SU-DHL-6 (cell line): ENCODE measurements at regions not wholly inside any gene's neighbourhood (a gene's known extent, or its start where the extent isn't known, plus 50 kb on each side); places are given as distances from the start of the nearest gene placed in this dataset.

ENCODE experiments used
- H2AFZ ChIP-seq: fragments of 200-600 bp; sonication (generic); 2 replicates; pipeline ENCODE4 v1.6.1; 2014; ENCODE audit warnings: low read depth, mild to moderate bottlenecking, moderate library complexity, mixed read lengths, antibody characterized with exemption, low read length; ENCODE audit not compliant: severe bottlenecking
- H3F3A ChIP-seq: fragments of 200-600 bp; shearing (Covaris generic); 2 replicates; pipeline ENCODE4 v1.6.0; 2016; ENCODE audit warnings: antibody characterized with exemption, mild to moderate bottlenecking; ENCODE audit not compliant: insufficient read depth
- H3K27ac ChIP-seq: fragments of 200-600 bp; sonication (generic); 2 replicates; pipeline ENCODE4 v1.5.1; 2016; ENCODE audit warnings: low read depth, mild to moderate bottlenecking, low read length, moderate library complexity, mixed read lengths
- H3K27me3 ChIP-seq: fragments of 200-600 bp; sonication (generic), shearing (Covaris generic); 2 replicates; pipeline ENCODE4 v1.6.0; 2014; ENCODE audit warnings: mild to moderate bottlenecking, low read length
- H3K36me3 ChIP-seq: fragments of 200-600 bp; sonication (generic); 2 replicates; pipeline ENCODE4 v1.6.1; 2014; ENCODE audit warnings: mild to moderate bottlenecking, low read length, mixed read lengths
- H3K4me2 ChIP-seq: fragments of 300-600, 200-600 bp; shearing (Covaris generic), sonication (generic); 2 replicates; pipeline ENCODE4 v1.6.0; 2014; ENCODE audit warnings: low read length, low read depth, mild to moderate bottlenecking; ENCODE audit not compliant: poor library complexity, severe bottlenecking
- H3K4me3 ChIP-seq: fragments of 200-600 bp; sonication (generic); 2 replicates; pipeline ENCODE4 v1.5.1; 2014; ENCODE audit warnings: antibody characterized with exemption, low read length, mild to moderate bottlenecking, mixed read lengths; ENCODE audit not compliant: insufficient read depth, poor library complexity, severe bottlenecking
- H3K79me2 ChIP-seq: fragments of 200-600 bp; sonication (generic); 2 replicates; pipeline ENCODE4 v1.6.1; 2014; ENCODE audit warnings: mild to moderate bottlenecking, low read length, moderate library complexity; ENCODE audit not compliant: insufficient read depth
- H3K9ac ChIP-seq: fragments of 200-600 bp; sonication (generic); 2 replicates; pipeline ENCODE4 v1.7.0; 2014; ENCODE audit warnings: mild to moderate bottlenecking, low read length
- H3K9me2 ChIP-seq: fragments of 200-600 bp; sonication (generic); replicated peaks from 2 replicates; pipeline ENCODE4 v1.6.1; 2014; ENCODE audit warnings: low read length; ENCODE audit not compliant: insufficient read depth
- H3K9me3 ChIP-seq: fragments of 200-600 bp; sonication (generic); 2 replicates; pipeline ENCODE4 v1.6.1; 2014; ENCODE audit warnings: low read length, mixed read lengths; ENCODE audit not compliant: insufficient read depth
- H4K20me1 ChIP-seq: fragments of 200-600 bp; sonication (generic); 2 replicates; pipeline ENCODE4 v1.6.1; 2014; ENCODE audit warnings: low read depth, mild to moderate bottlenecking, antibody characterized with exemption, low read length, moderate library complexity, mixed read lengths
- CTCF ChIP-seq: fragments of 200-600 bp; sonication (generic); IDR thresholded peaks from one replicate; pipeline ENCODE4 v1.5.1; 2017; ENCODE audit warnings: antibody characterized with exemption, mild to moderate bottlenecking, low read length, moderate library complexity; ENCODE audit not compliant: insufficient read depth, poor library complexity, severe bottlenecking
- EZH2phosphoT487 ChIP-seq: fragments of 200-600 bp; sonication (generic), shearing (Covaris generic); conservative IDR thresholded peaks from 2 replicates; pipeline ENCODE4 v1.6.1; 2018; ENCODE audit warnings: mild to moderate bottlenecking, antibody characterized with exemption, low read length, moderate library complexity, mixed read lengths

- no peaks in the 10 kb centered on the region for H3K9me3 ChIP-seq
- no peak overlapping the region for H2AFZ ChIP-seq
- no peaks in the 10 kb centered on the region for H3K36me3 ChIP-seq
- no peak overlapping the region for H3K9ac ChIP-seq
- no peaks in the 10 kb centered on the region for H3F3A ChIP-seq
- no peaks in the 10 kb centered on the region; the same call in 1 of the 2 replicates for H4K20me1 ChIP-seq
- H3K27ac ChIP-seq: no peak overlapping the region
- H3K79me2 ChIP-seq: no peaks in the 10 kb centered on the region
- no peaks in the 10 kb centered on the region for H3K27me3 ChIP-seq
- TF ChIP-seq EZH2phosphoT487 (no peak), CTCF (no peak)
- no peak overlapping the region for H3K4me3 ChIP-seq
- no peaks in the 10 kb centered on the region for H3K9me2 ChIP-seq
- H3K4me2 ChIP-seq: no peak overlapping the region
Observed at GRCh38 chr2:145832681-145833080, 1312.8 kb upstream of the ZEB2 start.

- Histone ChIP-seq H3K27me3 (no peaks in the 10 kb centered on the region), H3K9me3 (no peaks in the 10 kb centered on the region), H3K79me2 (no peaks in the 10 kb centered on the region), H3K9me2 (no peaks in the 10 kb centered on the region), H4K20me1 (no peaks in the 10 kb centered on the region; the same call in 1 of the 2 replicates), H3K4me2 (no peak overlapping the region), H3K36me3 (no peaks in the 10 kb centered on the region), H3K27ac (no peak overlapping the region), H3K4me3 (no peak overlapping the region), H2AFZ (no peak overlapping the region), H3K9ac (no peak overlapping the region), H3F3A (no peaks in the 10 kb centered on the region)
- TF ChIP-seq CTCF (no peak), EZH2phosphoT487 (no peak)
Observed at GRCh38 chr2:145829931-145830330, 1310.0 kb upstream of the ZEB2 start.

GRCh38 chr2:145827235-145827634, 1307.3 kb upstream of the ZEB2 start:
- H2AFZ ChIP-seq: no peak overlapping the region
- H3K9ac ChIP-seq: no peak overlapping the region
- H3K4me3 ChIP-seq: no peak overlapping the region
- no peak for TF ChIP-seq EZH2phosphoT487
- TF ChIP-seq CTCF: no peak
- H3K27me3 ChIP-seq: no peaks in the 10 kb centered on the region
- no peaks in the 10 kb centered on the region for H3K79me2 ChIP-seq
- no peak overlapping the region for H3K27ac ChIP-seq
- H3K9me3 ChIP-seq: no peaks in the 10 kb centered on the region
- H3K36me3 ChIP-seq: no peaks in the 10 kb centered on the region
- H4K20me1 ChIP-seq: no peaks in the 10 kb centered on the region; the same call in 1 of the 2 replicates
- no peaks in the 10 kb centered on the region for H3K9me2 ChIP-seq
- no peaks in the 10 kb centered on the region for H3F3A ChIP-seq
- H3K4me2 ChIP-seq: no peak overlapping the region
